PFSK-1 (cell line): ENCODE measurements at regions not wholly inside any gene's neighbourhood (a gene's known extent, or its start where the extent isn't known, plus 50 kb on each side); places are given as distances from the start of the nearest gene placed in this dataset.

Experiments
- FOXP2 ChIP-seq: optimal IDR thresholded peaks from 2 replicates; pipeline ENCODE3; 2011; ENCODE audit warnings: borderline replicate concordance, control low read depth, inconsistent platforms; ENCODE audit not compliant: insufficient read depth; ENCODE audit errors: extremely low read length, extremely low read depth
- POLR2AphosphoS5 ChIP-seq: IDR thresholded peaks from 2 replicates; pipeline ENCODE4 v1.6.1; 2012; ENCODE audit warnings: low read depth, mild to moderate bottlenecking, control low read depth, low read length, moderate library complexity
- REST ChIP-seq, 2 experiments: IDR thresholded peaks; 2 replicates each; pipeline versions ENCODE4 v1.6.1 to v1.8.0; 2011 to 2012; ENCODE audit warnings: low read depth in 2 of 2, low read length in 2 of 2, control low read depth in 1 of 2, inconsistent platforms in 1 of 2, mild to moderate bottlenecking in 1 of 2, moderate library complexity in 1 of 2; ENCODE audit not compliant: insufficient read depth in 1 of 2
- SIN3A ChIP-seq: IDR thresholded peaks from 2 replicates; pipeline ENCODE4 v1.6.1; 2012; ENCODE audit warnings: mild to moderate bottlenecking, low read length, moderate library complexity, borderline replicate concordance; ENCODE audit not compliant: insufficient read depth
- TAF1 ChIP-seq: IDR thresholded peaks from 2 replicates; pipeline ENCODE4 v1.6.1; 2012; ENCODE audit warnings: low read length, control low read depth, borderline replicate concordance; ENCODE audit not compliant: insufficient read depth

- TF ChIP-seq POLR2AphosphoS5 (no peak), SIN3A (no peak), REST (IDR thresholded peaks at IDR 0.05; ENCODE audit: insufficient read depth in 1 of 2, low read depth in 2 of 2, low read length in 2 of 2) (no peak), FOXP2 (no peak), TAF1 (no peak)
These were observed 227.2 kb upstream of the ADARB2 start for GRCh38 chr10:1964476-1964875.

DNA sequence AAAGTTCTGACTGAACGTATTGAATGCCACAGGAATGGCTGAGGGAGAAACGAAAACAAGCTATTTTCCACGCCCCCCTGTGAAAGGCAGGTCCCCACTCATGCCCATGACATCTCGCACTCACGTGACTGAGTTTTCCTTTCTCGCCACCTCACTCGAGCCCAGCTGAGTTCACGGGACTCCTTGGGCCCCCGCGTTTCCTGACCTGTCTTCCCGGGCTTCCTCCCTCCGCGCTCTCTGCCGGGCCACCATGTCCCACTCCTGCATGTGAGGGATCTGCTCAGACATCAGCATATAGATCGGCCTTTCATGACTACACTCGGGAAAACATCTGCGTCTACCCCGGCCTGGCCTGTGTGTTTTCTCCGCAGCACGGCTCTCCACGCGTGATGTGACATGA lies 226.0 kb upstream of the ADARB2 start:
- TF ChIP-seq POLR2AphosphoS5 (no peak), SIN3A (no peak)

GRCh38 chr10:1961989-1962388 lies 224.7 kb upstream of the ADARB2 start:
- TF ChIP-seq FOXP2 (no peak), REST (IDR thresholded peaks at IDR 0.05; ENCODE audit: insufficient read depth in 1 of 2, low read depth in 2 of 2, low read length in 2 of 2) (no peak), SIN3A (no peak), POLR2AphosphoS5 (no peak), TAF1 (no peak)

GRCh38 chr10:1960982-1961381 lies 223.7 kb upstream of the ADARB2 start:
- TF ChIP-seq POLR2AphosphoS5, result no peak
- TF ChIP-seq FOXP2, result no peak
- no peak for TF ChIP-seq TAF1
- no peak for TF ChIP-seq SIN3A

- no peak for TF ChIP-seq TAF1
- no peak for TF ChIP-seq REST (IDR thresholded peaks at IDR 0.05; ENCODE audit: insufficient read depth in 1 of 2, low read depth in 2 of 2, low read length in 2 of 2)
These were observed 219.7 kb upstream of the ADARB2 start for GRCh38 chr10:1957057-1957456.

DNA sequence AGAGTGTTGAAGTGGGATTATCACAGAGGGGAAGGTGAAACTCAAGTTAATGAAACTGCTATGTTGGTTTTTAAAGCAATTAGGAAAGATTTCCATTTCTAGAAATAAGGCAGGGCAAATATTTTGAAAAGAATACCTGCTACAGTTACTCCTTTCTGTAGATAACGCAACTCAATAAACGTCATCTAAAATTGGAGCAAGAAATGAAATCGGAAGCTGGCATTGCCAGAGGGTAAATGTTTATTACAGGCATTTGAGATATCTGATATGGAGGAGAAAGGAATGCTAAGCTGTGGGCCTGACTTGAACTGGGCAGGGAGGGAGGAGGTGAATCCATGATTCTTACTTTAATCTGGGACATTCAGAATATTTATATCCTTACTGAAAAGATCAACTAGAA lies 217.0 kb upstream of the ADARB2 start:
- TF ChIP-seq REST (IDR thresholded peaks at IDR 0.05; ENCODE audit: insufficient read depth in 1 of 2, low read depth in 2 of 2, low read length in 2 of 2) (no peak), SIN3A (no peak), TAF1 (no peak), FOXP2 (no peak), POLR2AphosphoS5 (no peak)
